MM.1S (cell line): ENCODE measurements at regions not wholly inside any gene's neighbourhood (a gene's known extent, or its start where the extent isn't known, plus 50 kb on each side); places are given as distances from the start of the nearest gene placed in this dataset.

Experiments used
- DNase-seq: peaks from one replicate; pipeline ENCODE4 v3.0.0-alpha.2; 2015
- H2AFZ ChIP-seq: fragments of 300-600 bp; sonication (generic); 2 replicates; pipeline ENCODE4 v1.6.0; 2016; ENCODE audit warnings: antibody characterized with exemption, low read length
- H3F3A ChIP-seq: fragments of 300-600 bp; sonication (generic); 2 replicates; pipeline ENCODE4 v1.6.1; 2016; ENCODE audit warnings: mild to moderate bottlenecking, antibody characterized with exemption, low read length, moderate library complexity, mixed read lengths; ENCODE audit not compliant: insufficient read depth
- H3K27ac ChIP-seq: fragments of 300-600 bp; sonication (generic); 2 replicates; pipeline ENCODE4 v1.5.1; 2016; ENCODE audit warnings: mild to moderate bottlenecking, low read length
- H3K27me3 ChIP-seq: fragments of 300-600 bp; sonication (generic); replicated peaks from 2 replicates; pipeline ENCODE4 v1.6.0; 2016; ENCODE audit warnings: low read length; ENCODE audit not compliant: insufficient read depth
- H3K36me3 ChIP-seq: fragments of 300-600 bp; sonication (generic); replicated peaks from 2 replicates; pipeline ENCODE4 v1.6.1; 2016; ENCODE audit warnings: mild to moderate bottlenecking, low read length, mixed read lengths; ENCODE audit not compliant: insufficient read depth
- H3K4me1 ChIP-seq: fragments of 300-600 bp; sonication (generic); 2 replicates; pipeline ENCODE4 v1.6.1; 2016; ENCODE audit warnings: low read length, mixed read lengths
- H3K4me2 ChIP-seq: fragments of 300-600 bp; sonication (generic); 2 replicates; pipeline ENCODE4 v1.6.0; 2016; ENCODE audit warnings: low read depth, low read length
- H3K4me3 ChIP-seq: fragments of 300-600 bp; sonication (generic); 2 replicates; pipeline ENCODE4 v1.5.1; 2016; ENCODE audit warnings: low read length, mixed read lengths
- H3K79me2 ChIP-seq: fragments of 300-600 bp; sonication (generic); 2 replicates; pipeline ENCODE4 v1.6.1; 2016; ENCODE audit warnings: mixed run types, low read length, mixed read lengths
- H3K9ac ChIP-seq: fragments of 300-600 bp; sonication (generic); 2 replicates; pipeline ENCODE4 v1.6.1; 2016; ENCODE audit warnings: low read length, mixed read lengths
- H3K9me2 ChIP-seq: fragments of 300-600 bp; sonication (generic); replicated peaks from 2 replicates; pipeline ENCODE4 v1.6.1; 2016; ENCODE audit warnings: mild to moderate bottlenecking, low read length, mixed read lengths; ENCODE audit not compliant: insufficient read depth
- H3K9me3 ChIP-seq: fragments of 300-600 bp; sonication (generic); replicated peaks from 2 replicates; pipeline ENCODE4 v1.6.1; 2016; ENCODE audit warnings: mild to moderate bottlenecking, low read length, mixed read lengths; ENCODE audit not compliant: insufficient read depth
- H4K20me1 ChIP-seq: fragments of 300-600 bp; sonication (generic); 2 replicates; pipeline ENCODE4 v1.6.1; 2016; ENCODE audit warnings: mild to moderate bottlenecking, low read length, moderate library complexity, mixed read lengths; ENCODE audit not compliant: insufficient read depth
- EZH2 ChIP-seq: fragments of 300-600 bp; sonication (generic); optimal IDR thresholded peaks from 2 replicates; pipeline ENCODE3; 2017; ENCODE audit warnings: low read depth, mild to moderate bottlenecking, antibody characterized with exemption, low read length, mixed read lengths
- EZH2phosphoT487 ChIP-seq: fragments of 300-600 bp; sonication (generic); IDR thresholded peaks from 2 replicates; pipeline ENCODE4 v1.6.1; 2018; ENCODE audit warnings: antibody characterized with exemption, low read length
- TF ChIP-seq, protein P1 (sequence below): fragments of 300-600 bp; sonication (generic); IDR thresholded peaks from 2 replicates; pipeline ENCODE4 v1.5.1; 2016; ENCODE audit warnings: antibody characterized with exemption, low read length, mixed read lengths

DNA sequence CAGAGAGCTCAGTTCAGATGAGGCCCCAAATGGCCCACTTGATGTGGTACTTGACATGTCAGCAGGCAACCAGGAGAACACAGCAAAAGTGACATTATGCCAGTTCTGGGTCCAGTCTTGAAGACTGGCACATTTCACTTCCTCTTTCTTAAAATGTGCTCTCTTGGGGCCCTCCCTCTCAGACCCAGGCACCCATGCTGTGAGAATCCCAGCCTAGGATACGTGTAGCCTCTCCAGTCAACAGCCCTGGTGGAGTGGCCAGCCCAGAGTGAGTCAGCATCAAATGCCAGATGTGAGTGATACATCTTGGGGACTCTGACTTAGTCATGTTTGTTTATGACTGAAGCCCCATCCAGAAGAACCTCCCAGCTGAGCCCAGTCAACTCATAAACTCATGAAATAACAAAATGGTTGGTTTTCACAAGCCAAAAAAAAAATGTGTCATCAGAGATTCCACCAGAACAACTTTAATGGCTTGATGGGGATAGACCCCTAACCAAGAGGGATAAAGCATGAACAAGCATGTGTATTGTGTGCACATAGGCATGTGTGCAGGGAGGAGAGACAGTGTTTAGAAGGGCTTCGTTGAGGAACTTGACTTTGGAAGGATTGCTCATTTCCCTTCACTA lies 82.5 kb upstream of the TNRC6C start:
- peak; percentile 57 for DNase-seq
- Histone ChIP-seq H3K27me3 (peaks cover 84% of the 10 kb centered on the region), H4K20me1 (no peaks in the 10 kb centered on the region), H3K27ac (no peak overlapping the region; the same call in 1 of the 2 replicates), H3K9me3 (no peaks in the 10 kb centered on the region), H3K9me2 (no peaks in the 10 kb centered on the region), H3K4me1 (peaks cover 20% of the 10 kb centered on the region), H3K4me2 (0 out of 2 replicates have a peak overlapping the region, but pooled peaks have one; percentile 6), H2AFZ (no peak overlapping the region), H3K9ac (no peak overlapping the region), H3K36me3 (no peaks in the 10 kb centered on the region), H3F3A (no peaks in the 10 kb centered on the region), H3K4me3 (no peak overlapping the region), H3K79me2 (no peaks in the 10 kb centered on the region)
- no peak for TF ChIP-seq EZH2phosphoT487
- TF ChIP-seq, protein P1, sequence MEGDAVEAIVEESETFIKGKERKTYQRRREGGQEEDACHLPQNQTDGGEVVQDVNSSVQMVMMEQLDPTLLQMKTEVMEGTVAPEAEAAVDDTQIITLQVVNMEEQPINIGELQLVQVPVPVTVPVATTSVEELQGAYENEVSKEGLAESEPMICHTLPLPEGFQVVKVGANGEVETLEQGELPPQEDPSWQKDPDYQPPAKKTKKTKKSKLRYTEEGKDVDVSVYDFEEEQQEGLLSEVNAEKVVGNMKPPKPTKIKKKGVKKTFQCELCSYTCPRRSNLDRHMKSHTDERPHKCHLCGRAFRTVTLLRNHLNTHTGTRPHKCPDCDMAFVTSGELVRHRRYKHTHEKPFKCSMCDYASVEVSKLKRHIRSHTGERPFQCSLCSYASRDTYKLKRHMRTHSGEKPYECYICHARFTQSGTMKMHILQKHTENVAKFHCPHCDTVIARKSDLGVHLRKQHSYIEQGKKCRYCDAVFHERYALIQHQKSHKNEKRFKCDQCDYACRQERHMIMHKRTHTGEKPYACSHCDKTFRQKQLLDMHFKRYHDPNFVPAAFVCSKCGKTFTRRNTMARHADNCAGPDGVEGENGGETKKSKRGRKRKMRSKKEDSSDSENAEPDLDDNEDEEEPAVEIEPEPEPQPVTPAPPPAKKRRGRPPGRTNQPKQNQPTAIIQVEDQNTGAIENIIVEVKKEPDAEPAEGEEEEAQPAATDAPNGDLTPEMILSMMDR, result no peak
- TF ChIP-seq EZH2, result no peak

DNA sequence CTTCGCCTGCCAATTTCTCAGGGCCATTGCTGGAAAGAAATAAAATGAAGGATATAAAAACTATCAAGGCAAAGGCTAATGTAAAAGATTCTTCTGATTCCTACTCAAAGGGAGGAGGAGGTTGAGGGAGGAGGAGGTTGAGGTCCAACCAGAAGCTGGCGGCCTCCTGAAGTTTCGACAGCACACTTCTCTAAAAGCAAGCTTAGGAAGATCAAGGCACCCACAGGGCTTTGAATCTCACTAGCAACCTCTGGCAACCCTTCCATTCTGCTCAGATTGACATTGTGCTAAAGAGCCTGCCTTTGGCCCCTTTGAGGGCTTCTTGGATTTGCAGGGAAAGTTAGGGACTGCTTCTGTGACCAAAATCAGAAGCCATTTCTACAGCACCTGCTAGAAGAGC lies 81.5 kb upstream of the TNRC6C start:
- DNase-seq, result no peak
- H3K4me1 ChIP-seq, result peaks cover 30% of the 10 kb centered on the region
- TF ChIP-seq EZH2phosphoT487 (no peak), EZH2 (no peak)
- TF ChIP-seq, protein P1, result no peak
- peaks cover 79% of the 10 kb centered on the region for H3K27me3 ChIP-seq
- no peaks in the 10 kb centered on the region for H3K9me3 ChIP-seq
- no peak overlapping the region for H3K27ac ChIP-seq
- no peak overlapping the region for H3K4me3 ChIP-seq
- H3K4me2 ChIP-seq, result no peak overlapping the region
- no peaks in the 10 kb centered on the region for H3K9me2 ChIP-seq
- peaks cover 6% of the 10 kb centered on the region; the same call in 1 of the 2 replicates for H3F3A ChIP-seq
- H4K20me1 ChIP-seq, result 0 out of 2 replicates have a peak, but pooled peaks cover 4% of the 10 kb centered on the region
- H3K36me3 ChIP-seq, result no peaks in the 10 kb centered on the region
- H2AFZ ChIP-seq, result no peak overlapping the region
- no peak overlapping the region for H3K9ac ChIP-seq
- H3K79me2 ChIP-seq, result no peaks in the 10 kb centered on the region

DNA sequence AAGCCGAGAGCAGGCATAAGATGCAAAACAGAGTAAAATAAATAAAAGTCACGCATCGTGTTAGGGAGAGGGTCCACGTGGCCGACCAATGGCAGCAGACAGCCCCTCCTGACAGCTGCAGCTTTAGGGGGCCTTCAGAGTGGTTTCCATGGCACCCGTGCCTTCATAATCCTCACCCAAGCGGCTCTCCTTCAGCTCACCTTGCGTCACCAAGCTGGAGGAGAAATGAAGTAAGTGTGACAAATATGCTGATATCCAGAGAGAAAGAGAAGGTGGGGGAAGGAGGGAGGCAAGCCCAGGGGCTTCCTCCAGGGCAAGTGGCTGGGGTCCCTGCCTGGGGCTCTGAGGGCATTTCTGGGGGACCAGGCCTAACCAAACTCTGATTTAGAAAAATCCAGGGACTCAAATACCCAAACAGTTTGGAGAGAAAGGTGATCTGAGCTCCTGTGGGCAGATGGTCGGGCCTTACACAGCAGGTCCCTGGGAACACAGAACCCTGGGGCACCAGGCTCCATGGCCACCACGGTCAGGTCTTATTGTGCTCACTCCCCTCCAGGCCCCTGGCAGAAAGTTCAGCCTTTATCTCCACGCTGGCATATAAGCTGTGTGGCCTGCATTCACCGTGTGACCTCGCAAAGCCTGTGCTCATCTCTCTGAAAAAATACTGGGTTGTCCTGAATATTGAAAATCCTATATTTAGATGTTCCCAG lies 80.7 kb upstream of the TNRC6C start:
- no peaks in the 10 kb centered on the region for H3K36me3 ChIP-seq
- no peaks in the 10 kb centered on the region for H3K79me2 ChIP-seq
- H3K27ac ChIP-seq, result no peak overlapping the region
- H3K9me2 ChIP-seq, result no peaks in the 10 kb centered on the region
- no peak overlapping the region for H2AFZ ChIP-seq
- no peak overlapping the region for H3K9ac ChIP-seq
- TF ChIP-seq EZH2 (no peak), EZH2phosphoT487 (no peak)
- TF ChIP-seq, protein P1, result no peak
- H3K9me3 ChIP-seq, result no peaks in the 10 kb centered on the region
- peaks cover 38% of the 10 kb centered on the region for H3K4me1 ChIP-seq
- DNase-seq, result no peak
- H3K27me3 ChIP-seq, result peaks cover 75% of the 10 kb centered on the region
- H3K4me2 ChIP-seq, result no peak overlapping the region
- H4K20me1 ChIP-seq, result 0 out of 2 replicates have a peak, but pooled peaks cover 6% of the 10 kb centered on the region
- peaks cover 8% of the 10 kb centered on the region; the same call in 1 of the 2 replicates for H3F3A ChIP-seq
- H3K4me3 ChIP-seq, result no peak overlapping the region
